GM19468 (cell line): ENCODE measurements at regions not wholly inside any gene's neighbourhood (a gene's known extent, or its start where the extent isn't known, plus 50 kb on each side); places are given as distances from the start of the nearest gene placed in this dataset.

Experiments
- ATAC-seq: cut with Tn5 transposase; IDR thresholded peaks from one replicate; pipeline ENCODE4 v1.9.1; 2021; ENCODE audit warnings: mild to moderate bottlenecking, moderate library complexity, moderate number of reproducible peaks; ENCODE audit not compliant: unreplicated experiment; ENCODE audit errors: extremely low read depth

DNA sequence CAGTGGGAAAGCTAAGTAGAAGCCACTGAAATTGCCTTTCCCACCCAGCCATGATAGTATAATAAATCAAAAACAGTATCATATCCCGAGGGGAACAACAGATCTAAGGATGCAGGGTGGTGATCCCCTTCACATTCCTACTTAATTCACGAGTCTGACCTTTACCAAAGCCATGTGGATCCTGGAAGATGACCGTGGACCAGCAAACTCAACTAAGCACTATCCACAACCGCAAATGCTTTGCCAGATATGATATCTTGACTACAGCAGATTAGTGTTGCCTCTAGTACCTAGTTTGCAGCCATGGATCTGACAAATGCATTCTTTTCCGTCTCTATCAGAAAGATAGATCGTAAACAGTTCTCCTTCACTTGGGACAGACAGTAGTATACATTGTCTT is 67.3 kb upstream of the IL6 start:
- no peak for ATAC-seq

DNA sequence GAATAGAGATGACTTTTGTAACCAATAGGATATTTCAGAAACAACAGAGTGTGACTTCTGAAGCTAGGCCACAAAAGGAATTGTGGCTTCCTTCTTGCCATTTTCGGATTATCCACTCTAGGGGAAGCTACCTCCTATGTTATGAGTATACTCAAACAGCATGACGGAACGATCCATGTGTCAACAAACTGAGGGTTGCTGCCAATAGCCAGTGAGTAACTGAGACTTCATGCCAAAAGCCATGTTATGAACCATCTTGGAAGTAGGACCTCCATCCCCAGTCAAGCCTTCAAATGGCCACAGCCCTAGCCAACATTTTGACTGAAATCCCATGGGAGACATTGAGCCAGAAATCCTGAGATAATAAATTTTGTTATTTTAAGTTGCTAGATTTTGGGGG is 69.0 kb upstream of the IL6 start:
- no peak for ATAC-seq

DNA sequence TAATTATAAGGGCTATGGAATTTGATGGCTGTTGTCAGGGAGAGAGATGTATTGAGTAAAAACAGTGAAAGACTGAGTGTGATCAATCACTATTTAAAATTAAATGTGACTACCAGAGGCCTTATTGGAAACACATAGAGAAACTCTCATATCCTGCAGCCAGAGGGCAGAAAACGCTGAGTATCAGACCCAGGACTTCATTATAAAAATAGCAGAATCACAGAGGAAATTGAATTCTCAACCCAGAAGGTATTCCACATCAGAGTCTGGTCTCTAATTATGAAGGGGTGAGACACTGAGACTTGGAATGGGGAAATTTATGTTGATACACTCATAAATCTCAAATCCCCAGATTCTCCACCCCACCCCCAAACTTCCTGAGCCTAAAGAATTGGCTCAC is 69.5 kb upstream of the IL6 start:
- ATAC-seq = no peak

DNA sequence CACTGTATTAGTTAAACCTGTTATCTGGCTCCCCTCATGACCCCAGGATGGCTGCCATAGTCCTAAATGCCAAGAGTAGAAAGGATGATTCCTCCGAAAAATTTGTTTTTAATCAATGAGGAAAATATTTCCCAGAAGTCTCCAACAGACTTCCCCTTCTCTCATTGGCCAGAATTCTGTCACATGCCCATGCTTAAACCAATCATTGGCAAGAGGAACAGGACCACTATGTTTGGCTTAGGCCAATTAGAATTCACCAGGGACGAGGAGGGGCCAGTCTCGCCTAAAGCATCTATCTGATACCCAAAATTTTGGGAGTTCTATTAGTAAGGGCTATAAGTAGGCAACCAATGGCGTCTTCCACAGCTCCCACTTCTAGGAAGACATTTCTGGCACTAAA is 71.2 kb upstream of the IL6 start:
- no peak for ATAC-seq

DNA sequence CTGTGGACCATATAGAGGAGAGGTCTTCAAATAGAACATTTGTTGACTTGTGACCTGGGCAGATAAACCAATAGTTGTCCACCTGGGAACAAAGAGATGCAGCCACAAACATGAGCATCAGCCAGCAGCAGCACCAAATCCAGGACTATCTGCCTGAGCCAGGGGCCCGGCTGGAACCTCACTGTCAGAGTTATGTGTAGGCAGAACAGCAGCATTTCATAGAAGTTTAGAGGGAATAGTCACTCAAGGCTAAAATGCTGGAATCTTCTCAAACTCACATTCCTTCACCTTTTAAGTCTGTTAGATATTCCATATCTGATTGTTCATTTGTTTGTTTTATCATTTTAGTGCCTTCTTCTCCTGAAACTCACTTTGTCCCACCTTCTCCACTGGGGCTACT is 72.2 kb upstream of the IL6 start:
- ATAC-seq = no peak

DNA sequence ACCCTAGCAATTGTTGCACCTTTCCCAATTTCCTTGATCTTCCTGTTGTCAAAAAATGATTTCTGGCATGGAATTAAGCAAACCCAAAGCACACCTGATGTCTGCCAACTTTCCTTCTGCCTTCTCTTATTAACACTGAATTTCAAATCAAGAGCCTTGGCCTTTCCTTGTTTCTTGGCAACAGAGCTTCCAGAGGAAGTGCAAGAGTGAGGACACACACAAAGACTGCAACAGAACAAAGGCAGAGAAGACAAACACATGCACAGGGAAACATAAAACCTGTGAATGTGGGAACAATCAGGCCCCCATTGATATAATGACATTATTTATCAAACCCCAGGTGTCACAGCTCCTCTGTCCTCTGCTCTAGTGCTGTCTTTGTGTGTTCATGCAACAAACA is 73.0 kb upstream of the IL6 start:
- ATAC-seq = no peak

DNA sequence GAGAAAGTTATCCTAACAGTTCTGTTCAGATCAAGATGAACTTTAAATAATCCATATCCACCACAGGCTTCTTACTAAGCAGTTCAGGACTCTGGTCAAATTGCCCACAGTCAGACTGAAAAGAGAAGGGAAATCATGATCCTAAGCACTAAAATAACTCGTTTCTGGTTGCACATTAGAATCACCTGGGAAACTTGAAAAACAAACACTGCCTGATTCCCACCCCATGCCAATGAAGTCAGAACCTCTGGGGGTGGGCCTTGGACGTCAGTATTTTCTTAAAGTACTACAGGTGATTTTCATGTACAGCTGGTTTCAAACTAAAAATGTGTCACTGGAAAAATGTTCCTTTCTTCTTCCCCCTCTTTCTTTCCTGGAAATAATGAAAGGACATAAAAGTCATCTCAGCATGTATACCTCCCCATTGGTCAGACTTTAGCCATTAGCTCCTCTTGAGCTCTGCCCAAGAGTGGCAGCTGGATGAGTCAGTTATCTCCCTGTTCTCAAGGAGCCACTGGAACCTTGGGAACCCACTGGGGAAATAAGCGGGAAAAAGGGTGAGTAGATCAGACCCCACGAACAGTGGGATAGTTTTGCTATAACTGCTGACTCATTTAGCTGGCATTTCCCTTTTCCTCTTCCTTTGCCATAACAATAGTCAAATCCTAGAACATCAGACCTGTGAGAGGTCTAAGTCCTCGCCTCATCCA is 75.3 kb upstream of the IL6 start:
- no peak for ATAC-seq

DNA sequence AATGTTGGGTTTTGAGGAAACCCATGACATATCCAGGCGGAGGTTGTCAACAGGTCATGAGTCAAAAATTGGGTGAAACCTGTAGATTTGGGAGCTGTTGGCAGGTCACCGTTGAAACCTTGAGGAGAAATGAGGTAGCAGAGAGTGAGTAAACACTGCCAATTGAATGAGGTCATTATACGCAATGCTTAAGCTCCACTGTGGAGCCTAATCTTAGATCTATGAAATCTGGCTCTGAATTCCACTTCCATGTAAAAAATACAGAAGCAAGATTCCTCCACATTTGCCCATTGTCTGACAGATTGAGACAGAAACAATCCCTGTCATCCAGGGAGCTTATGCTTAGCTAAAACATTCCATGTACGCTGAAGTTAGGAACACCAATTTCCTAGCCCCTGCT is 76.0 kb upstream of the IL6 start:
- ATAC-seq = no peak

DNA sequence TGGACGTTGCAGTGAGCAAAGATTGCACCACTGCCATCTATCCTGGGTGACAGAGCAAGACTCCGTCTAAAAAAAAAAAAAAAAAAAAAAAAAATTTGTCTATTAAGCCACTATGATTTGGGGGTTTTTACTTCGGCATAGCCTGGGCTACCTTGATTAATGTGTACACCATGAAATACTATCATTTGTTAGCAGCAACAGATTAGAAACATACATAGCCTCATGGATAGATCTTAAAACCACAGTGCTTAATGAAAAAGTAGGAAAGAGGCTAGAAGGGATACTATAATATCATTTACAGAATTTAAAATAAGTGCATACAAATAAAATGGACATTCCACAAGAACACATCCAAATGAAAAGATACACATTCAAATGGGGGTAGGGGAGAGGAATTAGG is 77.3 kb upstream of the IL6 start:
- no peak for ATAC-seq

DNA sequence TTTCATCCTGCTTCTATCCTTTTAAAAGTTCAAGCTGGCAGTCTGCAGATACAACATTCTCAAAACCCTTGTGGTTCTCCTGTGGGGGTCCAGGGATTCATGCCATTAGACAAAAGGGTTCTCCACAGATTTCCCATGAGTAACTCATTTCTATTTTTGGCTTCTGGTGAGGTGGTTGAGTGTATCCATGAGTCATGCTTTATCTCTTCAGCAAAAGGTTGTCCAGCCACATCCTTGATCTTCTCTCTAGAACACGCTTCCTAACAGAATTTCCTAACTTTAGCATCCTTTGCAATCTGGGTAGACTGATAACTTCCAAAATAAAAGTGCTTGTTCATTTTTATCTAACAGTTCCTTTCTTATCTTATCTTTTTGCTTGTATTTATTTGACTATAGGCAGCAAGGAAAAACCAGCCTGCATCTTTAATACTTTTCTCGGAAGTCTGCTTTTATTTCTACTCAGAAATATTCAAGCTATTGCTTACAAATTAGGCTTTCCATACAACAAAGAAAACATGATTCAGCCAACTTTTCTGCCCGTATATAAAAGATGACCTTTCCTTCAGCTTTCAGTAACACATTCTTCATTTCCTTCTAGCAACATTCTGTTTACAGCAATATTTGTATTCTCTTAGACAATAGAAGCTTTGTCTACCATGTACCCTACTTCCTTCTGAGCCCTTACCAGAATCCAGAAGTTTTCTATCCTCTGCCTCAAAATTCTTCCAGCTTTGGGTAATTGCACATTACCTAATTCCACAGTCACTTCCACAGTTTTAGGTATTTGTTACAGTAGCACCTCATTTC is 79.3 kb upstream of the IL6 start:
- ATAC-seq = no peak

DNA sequence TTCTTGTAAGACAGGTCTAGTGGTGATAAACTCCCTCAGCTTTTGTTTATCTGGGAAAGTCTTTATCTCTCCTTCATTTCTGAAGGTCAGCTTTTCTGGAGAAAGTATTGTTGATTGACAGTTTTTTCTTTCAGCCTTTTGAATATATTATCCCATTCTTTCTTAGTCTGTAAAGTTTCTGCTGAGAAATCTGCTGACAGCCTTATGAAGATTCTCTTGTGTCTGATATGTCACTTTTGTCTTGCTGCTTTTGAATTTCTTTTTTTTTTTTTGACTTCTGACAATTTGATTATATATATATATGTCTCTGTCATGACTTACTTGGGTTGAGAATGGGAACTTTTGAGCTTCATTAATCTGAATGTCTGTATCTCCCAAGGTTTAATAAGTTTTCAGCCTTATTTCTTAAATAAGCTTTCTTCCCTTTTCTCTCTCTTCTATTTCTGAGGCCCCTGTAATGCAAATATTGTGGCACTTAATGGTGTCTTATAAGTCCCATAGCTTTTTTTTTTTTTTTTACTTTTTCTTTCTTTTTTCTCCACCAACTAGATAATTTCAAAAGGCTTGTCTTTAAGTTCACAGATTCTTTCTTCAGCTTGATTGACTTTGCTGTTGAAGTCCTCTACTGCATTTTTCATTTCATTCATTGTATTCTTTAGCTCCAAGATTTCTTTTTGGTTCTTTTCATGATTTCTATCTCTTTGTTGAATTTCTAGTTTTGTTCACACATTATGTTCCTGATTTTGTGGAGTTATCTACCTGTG is 81.4 kb upstream of the IL6 start:
- no peak for ATAC-seq

DNA sequence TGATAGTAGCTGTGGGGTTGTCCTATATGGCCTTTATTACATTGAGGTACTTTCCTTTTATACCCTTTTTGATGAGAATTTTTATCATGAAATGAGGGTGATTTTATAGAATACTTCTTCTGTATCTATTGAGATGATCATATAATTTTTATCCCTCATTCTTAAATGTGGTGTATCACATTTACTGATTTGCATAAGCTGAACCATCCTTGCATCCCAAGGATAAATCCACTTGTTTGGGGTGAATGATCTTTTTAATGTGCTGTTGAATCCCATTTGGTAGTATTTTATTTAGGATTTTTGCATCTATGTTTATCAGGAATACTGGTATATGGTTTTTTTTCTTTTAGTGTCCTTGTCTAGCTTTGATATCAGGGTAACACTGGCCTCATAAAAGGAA is 84.5 kb upstream of the IL6 start:
- no peak for ATAC-seq

DNA sequence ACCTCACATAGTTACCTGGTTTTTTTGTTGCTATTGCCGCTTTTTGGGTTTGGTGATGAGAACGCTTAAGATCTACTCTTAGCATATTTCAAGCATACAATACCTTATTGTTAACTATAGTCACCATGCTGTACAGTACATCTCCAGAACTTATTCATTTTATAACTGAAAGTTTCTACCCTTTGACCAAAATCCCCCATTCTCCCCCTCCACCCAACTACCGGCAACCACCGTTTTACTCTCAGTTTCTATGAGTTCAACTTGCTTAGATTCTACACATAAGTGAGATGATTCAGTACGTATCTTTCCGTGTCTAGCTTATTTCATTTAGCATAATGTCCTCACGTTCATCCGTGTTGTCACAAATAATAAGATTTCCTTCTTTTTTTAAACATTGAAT is 86.7 kb upstream of the IL6 start:
- ATAC-seq = peak; percentile 84

DNA sequence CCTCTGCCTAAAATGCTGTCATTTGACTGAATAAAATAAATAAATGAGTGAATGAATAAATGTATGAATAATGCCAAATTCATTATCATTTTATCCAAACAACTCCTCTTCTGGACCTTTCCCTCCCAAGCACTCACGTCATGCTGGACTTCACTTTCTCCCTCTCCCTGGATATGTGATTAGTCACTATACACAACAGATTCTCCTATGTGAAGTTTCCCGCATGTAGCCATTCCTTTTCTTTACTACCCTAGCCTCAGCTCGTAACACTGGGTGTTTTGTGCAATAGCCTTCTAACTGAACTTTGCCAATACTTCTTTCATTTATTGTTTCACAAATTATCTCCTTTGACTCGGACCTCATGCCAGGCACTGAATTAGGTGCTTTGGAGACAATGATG is 87.6 kb upstream of the IL6 start:
- no peak for ATAC-seq

DNA sequence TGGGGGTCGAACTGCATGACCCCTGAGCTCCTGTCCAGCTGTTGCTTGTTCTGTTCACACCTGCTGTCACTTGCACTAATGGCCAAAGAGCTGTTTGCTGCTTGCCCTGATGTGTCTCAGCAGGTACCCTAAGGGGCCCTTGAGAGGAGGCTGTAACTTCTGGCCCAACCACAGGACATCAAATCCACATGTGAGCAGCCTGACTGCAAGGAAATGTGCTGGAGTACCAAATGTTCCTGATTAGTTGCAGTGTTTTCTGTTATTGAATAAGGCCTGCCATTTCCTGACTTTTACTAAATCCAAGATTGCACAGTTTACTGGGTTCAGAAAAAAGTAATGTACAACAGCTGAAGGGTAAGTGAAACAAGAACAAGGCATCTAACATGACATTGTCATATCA is 91.7 kb upstream of the IL6 start:
- ATAC-seq = no peak

DNA sequence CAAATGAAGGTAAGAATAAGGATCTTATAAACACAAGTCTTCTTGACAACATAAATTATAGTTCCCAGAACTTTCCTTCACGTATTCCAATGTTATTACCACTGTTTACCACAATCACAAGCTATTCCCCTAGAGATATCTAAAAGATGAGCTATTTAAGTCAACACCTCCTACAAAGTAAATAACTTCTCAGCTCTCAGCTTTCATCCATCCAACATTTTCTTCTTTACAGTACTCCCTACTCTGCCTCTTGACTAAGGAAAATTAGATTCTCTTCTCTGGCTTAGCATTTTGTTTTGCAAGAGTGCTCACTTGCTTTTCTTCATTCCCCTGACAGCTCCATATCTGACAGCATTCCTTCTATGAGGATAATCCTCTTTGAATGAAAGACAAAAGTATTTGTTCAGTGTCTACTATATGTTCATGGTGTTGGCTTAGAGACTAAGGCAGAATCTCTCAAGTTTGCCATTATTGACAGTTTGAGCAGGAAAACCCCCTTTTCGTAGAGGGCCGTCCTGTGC is 93.0 kb upstream of the IL6 start:
- no peak for ATAC-seq

DNA sequence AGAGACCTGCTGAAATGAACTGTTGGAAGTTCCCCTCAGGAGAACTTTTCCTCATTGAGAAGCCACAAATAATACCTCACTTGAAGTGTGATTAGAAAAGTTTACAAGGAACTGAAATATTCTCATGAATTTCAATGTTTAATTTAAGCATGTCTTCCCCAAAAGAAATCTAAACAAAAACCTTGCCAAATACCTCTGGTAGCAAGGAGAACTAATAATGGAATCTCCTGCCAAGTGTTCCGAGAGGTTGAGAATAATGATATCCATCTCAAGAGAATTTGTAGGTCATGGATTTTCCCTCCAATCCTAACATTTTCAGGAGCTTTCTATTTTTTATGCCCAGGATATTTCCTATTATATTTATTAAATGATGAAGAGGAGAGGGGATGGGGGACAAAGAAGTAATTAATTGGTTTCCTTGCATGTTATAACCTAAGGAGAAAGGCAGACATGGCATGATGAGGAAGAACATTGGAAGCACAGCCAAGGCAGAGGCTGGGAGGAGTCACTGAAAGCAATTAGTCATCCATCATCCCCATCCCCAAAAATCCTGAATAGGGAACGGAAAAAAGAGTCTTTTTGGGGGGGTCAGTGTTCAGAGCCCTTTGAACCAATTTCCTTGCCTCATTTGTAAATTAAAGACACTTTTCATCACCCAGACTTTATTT is 93.6 kb upstream of the IL6 start:
- no peak for ATAC-seq

DNA sequence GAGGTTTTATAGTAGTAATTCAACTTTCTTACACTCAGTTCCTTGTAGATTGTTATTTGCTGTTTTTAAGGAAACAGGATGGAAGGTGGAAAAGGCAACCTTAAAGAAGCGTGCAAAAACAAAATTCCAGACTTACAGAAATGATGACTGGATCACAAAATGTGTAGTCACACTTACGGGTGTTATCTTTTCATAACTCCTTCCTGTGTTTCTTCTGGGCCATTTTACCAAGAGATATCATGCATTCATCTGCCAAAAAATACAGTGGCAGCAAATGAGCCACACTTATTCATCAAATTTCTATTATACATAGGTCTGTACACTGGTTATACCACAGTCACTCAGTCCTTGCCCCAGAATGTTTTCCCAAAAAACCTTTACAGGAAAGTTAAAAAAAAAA is 94.3 kb upstream of the IL6 start:
- no peak for ATAC-seq

DNA sequence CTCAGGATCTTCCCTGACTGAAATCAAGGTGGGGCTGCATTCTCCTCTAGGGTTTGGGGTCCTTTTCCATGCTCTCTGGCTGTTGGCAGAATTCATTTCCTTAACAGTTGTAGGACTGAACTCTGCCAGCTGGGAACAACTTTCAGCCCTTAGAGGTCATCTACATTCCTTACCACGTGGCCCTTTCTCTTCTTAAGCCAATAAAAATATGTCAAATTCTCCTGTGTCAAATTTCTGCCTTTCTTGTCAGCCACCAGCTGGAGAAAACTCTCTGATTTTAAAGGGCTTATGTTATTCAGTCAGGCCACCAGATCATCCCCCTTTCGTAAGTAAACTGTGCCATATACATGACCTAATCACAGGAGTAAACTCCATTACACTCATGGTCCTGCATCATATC is 95.3 kb upstream of the IL6 start:
- ATAC-seq = no peak

DNA sequence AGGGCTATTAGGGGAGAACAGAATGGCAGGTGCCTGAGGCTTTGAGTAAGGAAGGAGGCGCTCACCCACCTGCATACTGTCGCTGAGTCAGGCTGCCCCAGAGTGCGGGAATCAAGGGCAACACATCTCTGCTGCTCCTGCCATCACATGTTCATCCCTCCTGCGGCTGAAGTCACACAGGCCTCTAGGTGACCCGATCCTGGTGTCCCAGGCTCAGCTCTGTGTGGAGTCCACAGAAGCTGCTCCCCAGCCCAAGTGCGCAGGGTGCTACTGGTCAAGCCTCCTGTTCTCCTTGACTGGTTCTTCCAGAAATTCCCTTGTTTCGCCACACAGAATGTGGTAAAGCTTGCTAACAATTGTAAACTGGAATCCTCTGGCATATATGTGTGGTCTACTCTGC is 96.9 kb upstream of the IL6 start:
- no peak for ATAC-seq

DNA sequence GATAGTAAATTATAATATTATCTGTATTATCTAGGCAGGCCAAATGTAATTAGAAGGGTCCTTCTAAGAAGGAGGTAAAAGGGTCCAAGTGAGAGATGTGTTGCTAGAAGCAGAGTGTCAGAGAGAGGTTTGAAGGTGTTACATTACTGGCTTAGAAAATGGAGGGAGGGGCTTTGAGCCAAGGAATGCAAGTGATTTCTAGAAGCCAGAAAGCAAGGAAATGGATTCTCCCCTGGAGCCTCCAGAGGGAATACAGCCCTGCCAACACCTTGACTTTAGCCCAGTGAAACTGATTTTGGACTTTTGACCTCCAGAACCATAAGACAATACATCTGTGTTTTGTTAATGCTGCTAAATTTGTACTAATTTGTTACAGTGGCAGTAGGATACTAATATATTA is 97.9 kb upstream of the IL6 start:
- ATAC-seq = no peak
